ENCODE measurements at regions not wholly inside any gene's neighbourhood (a gene's known extent, or its start where the extent isn't known, plus 50 kb on each side); places are given as distances from the start of the nearest gene placed in this dataset.

DNA sequence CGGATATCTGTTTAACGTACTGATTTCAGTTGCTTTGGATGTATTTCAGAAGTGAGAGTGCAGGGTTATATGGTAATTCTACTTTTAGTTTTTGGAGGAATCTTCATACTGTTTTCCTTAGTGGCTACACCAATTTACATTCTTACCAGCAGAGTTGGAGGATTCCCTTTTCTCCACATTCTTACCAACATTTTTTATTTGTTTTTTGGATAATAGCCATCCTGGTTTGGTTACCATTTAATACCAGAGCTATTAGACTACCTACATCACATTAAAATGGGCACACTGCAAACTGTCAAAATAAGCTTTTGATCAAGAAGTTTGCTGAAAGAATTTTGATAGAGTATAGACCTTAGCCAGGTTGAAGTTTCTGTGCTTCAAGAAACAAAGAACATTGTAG is 217.2 kb upstream of the CFAP20DC start:
- TF ChIP-seq LEF1 (IDR thresholded peaks at IDR 0.05; ENCODE audit: borderline replicate concordance): no peak
- TF ChIP-seq BHLHE40 (IDR thresholded peaks at IDR 0.05; ENCODE audit: borderline replicate concordance): no peak
